ENCODE measurements at regions not wholly inside any gene's neighbourhood (a gene's known extent, or its start where the extent isn't known, plus 50 kb on each side); places are given as distances from the start of the nearest gene placed in this dataset.
A peak's percentile ranks its signal among the peaks of the same experiment; 100 is the strongest.

DNA sequence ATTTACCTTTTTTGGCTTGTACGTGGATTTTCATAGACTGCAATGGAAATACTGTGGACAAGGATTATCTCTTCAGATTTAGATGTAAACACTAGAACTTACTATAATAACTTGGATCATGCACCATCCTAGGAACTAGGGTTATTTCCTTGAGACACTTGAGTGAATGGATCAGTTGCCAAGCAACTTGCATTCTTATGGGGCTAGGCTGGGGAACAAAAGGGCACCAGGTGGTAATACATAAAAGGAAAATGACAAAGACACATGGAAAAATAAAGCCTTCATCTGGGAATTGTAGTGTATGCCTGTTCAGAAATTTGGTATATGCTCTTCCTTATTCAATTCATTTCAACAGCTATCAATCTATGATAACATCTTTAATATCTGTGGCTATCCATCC is 247.1 kb downstream of the SPRY1 start:
- peaks cover 18% of the 10 kb centered on the region for H3K4me1 Mint-ChIP-seq
- no peak overlapping the region for H3K27ac Mint-ChIP-seq
- H3K36me3 Mint-ChIP-seq: no peaks in the 10 kb centered on the region
- H3K27me3 Mint-ChIP-seq (ENCODE audit: low read depth): no peaks in the 10 kb centered on the region
- TF ChIP-seq, protein P1, sequence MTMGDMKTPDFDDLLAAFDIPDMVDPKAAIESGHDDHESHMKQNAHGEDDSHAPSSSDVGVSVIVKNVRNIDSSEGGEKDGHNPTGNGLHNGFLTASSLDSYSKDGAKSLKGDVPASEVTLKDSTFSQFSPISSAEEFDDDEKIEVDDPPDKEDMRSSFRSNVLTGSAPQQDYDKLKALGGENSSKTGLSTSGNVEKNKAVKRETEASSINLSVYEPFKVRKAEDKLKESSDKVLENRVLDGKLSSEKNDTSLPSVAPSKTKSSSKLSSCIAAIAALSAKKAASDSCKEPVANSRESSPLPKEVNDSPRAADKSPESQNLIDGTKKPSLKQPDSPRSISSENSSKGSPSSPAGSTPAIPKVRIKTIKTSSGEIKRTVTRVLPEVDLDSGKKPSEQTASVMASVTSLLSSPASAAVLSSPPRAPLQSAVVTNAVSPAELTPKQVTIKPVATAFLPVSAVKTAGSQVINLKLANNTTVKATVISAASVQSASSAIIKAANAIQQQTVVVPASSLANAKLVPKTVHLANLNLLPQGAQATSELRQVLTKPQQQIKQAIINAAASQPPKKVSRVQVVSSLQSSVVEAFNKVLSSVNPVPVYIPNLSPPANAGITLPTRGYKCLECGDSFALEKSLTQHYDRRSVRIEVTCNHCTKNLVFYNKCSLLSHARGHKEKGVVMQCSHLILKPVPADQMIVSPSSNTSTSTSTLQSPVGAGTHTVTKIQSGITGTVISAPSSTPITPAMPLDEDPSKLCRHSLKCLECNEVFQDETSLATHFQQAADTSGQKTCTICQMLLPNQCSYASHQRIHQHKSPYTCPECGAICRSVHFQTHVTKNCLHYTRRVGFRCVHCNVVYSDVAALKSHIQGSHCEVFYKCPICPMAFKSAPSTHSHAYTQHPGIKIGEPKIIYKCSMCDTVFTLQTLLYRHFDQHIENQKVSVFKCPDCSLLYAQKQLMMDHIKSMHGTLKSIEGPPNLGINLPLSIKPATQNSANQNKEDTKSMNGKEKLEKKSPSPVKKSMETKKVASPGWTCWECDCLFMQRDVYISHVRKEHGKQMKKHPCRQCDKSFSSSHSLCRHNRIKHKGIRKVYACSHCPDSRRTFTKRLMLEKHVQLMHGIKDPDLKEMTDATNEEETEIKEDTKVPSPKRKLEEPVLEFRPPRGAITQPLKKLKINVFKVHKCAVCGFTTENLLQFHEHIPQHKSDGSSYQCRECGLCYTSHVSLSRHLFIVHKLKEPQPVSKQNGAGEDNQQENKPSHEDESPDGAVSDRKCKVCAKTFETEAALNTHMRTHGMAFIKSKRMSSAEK (CRISPR knock-in tag; IDR thresholded peaks at IDR 0.05; ENCODE audit: borderline replicate concordance): no peak
- TF ChIP-seq E2F5 (CRISPR knock-in tag; IDR thresholded peaks at IDR 0.05) (no peak), ATF1 (CRISPR knock-in tag; IDR thresholded peaks at IDR 0.05) (no peak), USF1 (CRISPR knock-in tag; IDR thresholded peaks at IDR 0.05) (no peak), FOXP1 (CRISPR knock-in tag; IDR thresholded peaks at IDR 0.05; ENCODE audit: borderline replicate concordance) (no peak), CBFB (CRISPR knock-in tag; IDR thresholded peaks at IDR 0.05; ENCODE audit: low read depth) (no peak), MXD4 (CRISPR knock-in tag; IDR thresholded peaks at IDR 0.05; ENCODE audit: borderline replicate concordance) (no peak), FOXK1 (CRISPR knock-in tag; IDR thresholded peaks at IDR 0.05) (no peak)
- peaks cover 5% of the 10 kb centered on the region; the same call in 1 of the 2 replicates for H3K9me3 Mint-ChIP-seq
- DNase-seq (ENCODE audit: low spot score) (no peak), ATAC-seq (no peak)
- ChIA-PET CTCF (interaction anchor here (1.7 kb wide), 1 partner anchor 79 kb away, joined by 7 read pairs; no protein-coding TSS in a partner anchor), POLR2A (no interaction called here)
- no peak overlapping the region for H3K4me3 Mint-ChIP-seq

DNA sequence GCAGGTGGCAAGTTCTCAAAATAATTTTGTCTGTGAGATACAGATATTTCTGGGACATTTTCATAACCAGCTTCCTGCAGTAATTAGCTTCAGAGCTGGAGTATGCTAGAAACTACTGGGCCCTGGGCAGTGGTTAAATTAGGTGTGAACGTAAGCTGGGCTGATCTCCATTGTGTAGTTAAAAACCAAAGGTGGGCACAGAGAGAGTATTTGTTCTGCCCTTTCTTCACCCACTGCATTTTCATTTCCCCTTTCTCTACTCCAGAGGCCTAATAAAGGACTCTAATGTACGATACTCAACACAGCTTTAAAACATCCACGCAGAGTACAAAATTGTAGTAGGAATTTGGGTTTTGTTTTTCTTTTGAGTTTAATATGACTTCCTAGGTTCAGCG is 252.7 kb downstream of the SPRY1 start:
- CTCF ChIA-PET: interaction anchor here (1.8 to 1.9 kb wide), 2 partner anchors 11 to 85 kb away, joined by 5 to 10 read pairs; no protein-coding TSS in a partner anchor
- Mint-ChIP-seq H3K27ac (peak overlapping the region; percentile 52), H3K27me3 (ENCODE audit: low read depth) (no peaks in the 10 kb centered on the region), H3K36me3 (peaks cover 2% of the 10 kb centered on the region), H3K9me3 (peaks cover 2% of the 10 kb centered on the region), H3K4me3 (no peak overlapping the region), H3K4me1 (peaks cover 20% of the 10 kb centered on the region)
- DNase-seq (ENCODE audit: low spot score) (no peak), ATAC-seq (peak; percentile 29)
- POLR2A ChIA-PET: no interaction called here
- TF ChIP-seq ZNF423 (CRISPR knock-in tag; IDR thresholded peaks at IDR 0.05) (no peak), STAT6 (CRISPR knock-in tag; conservative IDR thresholded peaks at IDR 0.05; ENCODE audit: low read depth) (no peak), FOXP1 (CRISPR knock-in tag; IDR thresholded peaks at IDR 0.05; ENCODE audit: borderline replicate concordance) (no peak)
- TF ChIP-seq, protein P1 (CRISPR knock-in tag; IDR thresholded peaks at IDR 0.05; ENCODE audit: borderline replicate concordance): 0 out of 2 replicates have a peak, but pooled peaks have one; percentile 42

Data from WTC11 (cell line).